GM12865 (cell line): ENCODE measurements at regions not wholly inside any gene's neighbourhood (a gene's known extent, or its start where the extent isn't known, plus 50 kb on each side); places are given as distances from the start of the nearest gene placed in this dataset.
"Not testable (repeated sequence)": the region's sequence is repeated elsewhere in the genome, so short reads cannot be mapped to it uniquely, and the experiment has no call there.

Experiments used
- DNase-seq: peaks from one replicate; pipeline ENCODE4 v3.0.0; 2010; ENCODE audit warnings: low read depth
- H3K4me3 ChIP-seq: 2 replicates; pipeline ENCODE4 v1.5.1; 2011; ENCODE audit warnings: mild to moderate bottlenecking, low read depth, low read length, control low read depth
- CTCF ChIP-seq: IDR thresholded peaks from 2 replicates; pipeline ENCODE4 v1.5.1; 2011; ENCODE audit warnings: low read length, control low read depth, low read depth, inconsistent platforms; ENCODE audit not compliant: insufficient read depth; ENCODE audit errors: missing control alignments

- H3K4me3 ChIP-seq: no peak overlapping the region
- no peak for TF ChIP-seq CTCF
- no peak for DNase-seq
Measured at GRCh38 chr6:144664947-144665346, 379.8 kb downstream of the UTRN start.

- no peak overlapping the region for H3K4me3 ChIP-seq
- TF ChIP-seq CTCF: no peak
- no peak for DNase-seq
Measured at GRCh38 chr6:144665932-144666450, 380.9 kb downstream of the UTRN start.

GRCh38 chr6:144666781-144667180 is 381.6 kb downstream of the UTRN start:
- no peak for DNase-seq
- H3K4me3 ChIP-seq: no peak overlapping the region
- TF ChIP-seq CTCF: no peak

DNA sequence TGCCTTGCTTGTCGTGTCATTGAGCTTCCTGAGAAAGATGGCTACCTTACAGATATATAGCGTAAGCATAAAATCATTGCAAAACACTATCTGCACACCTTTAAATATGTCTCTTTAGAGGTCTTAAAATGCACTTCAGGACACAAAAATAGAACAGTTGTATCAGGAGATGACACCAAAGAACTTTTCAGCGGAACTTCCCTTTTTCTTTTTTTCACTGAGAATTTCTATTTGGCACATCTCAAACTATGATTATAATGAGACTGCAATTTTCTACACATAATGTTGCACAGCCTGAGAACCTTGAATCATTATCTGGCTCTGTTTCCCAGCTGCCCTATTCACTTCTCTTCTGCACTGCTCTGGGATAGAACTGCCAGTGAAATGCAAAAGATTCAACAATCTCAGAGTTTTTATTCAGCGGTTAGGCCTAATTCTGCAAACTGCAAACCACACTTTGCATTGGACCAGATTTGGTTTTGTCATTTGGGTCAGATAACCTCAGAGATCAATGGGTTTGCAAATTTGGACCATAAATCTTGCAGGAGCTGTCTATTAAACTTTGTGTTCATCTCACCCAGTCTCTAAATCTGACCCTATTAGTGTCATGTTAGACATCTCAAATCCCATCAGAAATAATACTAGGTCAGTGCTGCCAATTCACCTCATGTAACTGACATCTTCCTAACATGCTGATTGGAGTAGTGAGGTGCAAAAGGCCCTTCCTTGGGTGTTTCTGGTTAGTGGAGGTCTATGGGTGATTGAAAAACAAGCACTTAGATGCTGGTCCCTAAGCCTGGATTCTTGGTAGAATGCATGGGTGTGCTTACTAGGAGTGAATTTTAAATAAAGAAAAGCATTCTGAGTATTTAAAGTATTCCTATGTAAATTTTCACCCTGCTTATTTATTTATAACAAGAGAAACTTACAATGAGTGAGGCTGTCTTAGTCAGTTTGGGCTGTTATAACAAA is 382.7 kb downstream of the UTRN start:
- DNase-seq: no peak
- no peak for TF ChIP-seq CTCF
- H3K4me3 ChIP-seq: no peak overlapping the region

DNA sequence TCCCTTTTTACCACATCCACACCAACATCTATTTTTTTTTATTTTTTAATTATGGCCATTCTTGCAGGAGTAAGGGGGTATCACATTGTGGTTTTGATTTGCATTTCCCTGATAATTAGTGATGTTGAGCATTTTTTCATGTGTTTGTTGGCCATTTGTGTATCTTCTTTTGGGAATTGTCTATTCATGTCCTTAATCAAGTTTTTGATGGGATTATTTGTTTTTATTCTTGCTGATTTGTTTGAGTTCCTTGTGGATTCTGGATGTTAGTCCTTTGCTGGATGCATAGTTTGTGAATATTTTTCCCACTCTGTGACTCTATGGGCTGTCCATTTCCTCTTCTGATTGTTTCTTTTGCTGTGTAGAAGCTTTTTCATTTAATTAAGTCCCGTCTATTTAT is 385.1 kb downstream of the UTRN start:
- H3K4me3 ChIP-seq, DNase-seq: not testable (repeated sequence)

DNA sequence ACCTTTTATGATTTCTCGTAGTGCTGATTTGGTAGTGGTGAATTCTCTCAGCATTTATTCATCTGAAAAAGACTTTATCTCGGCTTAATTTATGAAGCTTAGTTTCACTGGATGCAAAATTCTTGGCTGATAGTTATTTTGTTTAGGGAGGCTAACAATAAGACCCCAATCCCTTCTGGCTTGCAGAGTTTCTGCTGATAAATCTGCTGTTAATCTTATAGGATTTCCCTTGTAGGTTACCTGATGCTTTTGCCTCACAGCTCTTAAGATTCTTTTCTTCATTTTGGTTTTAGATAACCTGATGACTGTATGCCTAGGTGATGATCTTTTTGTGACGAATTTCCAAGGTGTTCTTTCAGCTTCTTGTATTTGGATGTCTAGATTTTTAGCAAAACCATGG is 388.7 kb downstream of the UTRN start:
- no peak for TF ChIP-seq CTCF
- DNase-seq: no peak
- H3K4me3 ChIP-seq: no peak overlapping the region

DNA sequence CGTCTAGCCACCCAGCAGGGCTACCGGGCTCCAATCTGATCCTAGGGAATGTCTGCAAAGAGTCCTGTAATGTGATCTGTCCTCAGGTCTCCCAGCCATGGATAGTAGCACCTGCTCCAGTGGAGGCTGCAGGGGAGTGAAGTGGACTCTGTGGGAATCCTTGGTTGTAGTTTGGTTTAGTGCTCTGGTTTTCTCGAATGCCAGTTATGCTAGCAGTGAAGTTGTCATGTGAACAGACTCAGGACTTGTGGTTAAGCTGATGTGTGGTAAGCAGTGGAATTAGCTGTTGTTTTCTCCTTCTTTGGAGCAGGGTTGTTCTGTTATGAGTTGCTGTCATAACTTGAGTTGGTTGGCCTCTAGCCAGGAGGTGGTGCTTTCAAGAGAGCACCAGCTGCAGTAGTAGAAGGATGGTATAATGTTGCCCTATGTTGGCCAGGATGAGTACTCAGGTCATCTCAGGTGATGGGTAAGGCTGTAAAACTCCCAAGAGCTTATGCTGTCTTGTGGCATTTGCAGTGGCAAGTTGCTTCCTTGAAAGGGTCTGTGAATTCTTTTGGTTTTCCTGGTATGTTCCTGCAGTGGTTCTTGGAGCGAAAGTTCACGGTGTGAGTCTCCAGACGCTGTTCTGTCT is 390.2 kb downstream of the UTRN start:
- DNase-seq: peak; percentile 49
- no peak for TF ChIP-seq CTCF
- H3K4me3 ChIP-seq: no peak overlapping the region

GRCh38 chr6:144676310-144676709 is 391.2 kb downstream of the UTRN start:
- not testable (repeated sequence) for H3K4me3 ChIP-seq, DNase-seq

DNA sequence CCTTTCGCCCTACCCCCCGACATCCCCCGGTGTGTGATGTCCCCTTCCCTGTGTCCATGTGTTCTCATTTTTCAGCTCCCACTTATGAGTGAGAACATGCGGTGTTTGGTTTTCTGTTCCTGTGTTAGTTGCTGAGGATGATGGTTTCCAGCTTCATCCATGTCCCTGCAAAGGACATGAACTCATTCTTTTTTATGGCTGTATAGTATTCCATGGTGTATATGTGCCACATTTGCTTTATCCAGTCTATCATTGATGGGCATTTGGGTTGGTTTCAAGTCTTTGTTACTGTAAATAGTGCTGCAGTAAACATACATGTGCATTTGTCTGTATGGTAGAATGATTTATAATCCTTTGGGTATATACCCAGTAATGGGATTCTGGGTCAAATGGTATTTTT is 392.1 kb downstream of the UTRN start:
- not testable (repeated sequence) for DNase-seq, H3K4me3 ChIP-seq
